NCI-H446 treated with DMSO at 0.1 percent for 48 hours (cell line): ENCODE measurements at regions not wholly inside any gene's neighbourhood (a gene's known extent, or its start where the extent isn't known, plus 50 kb on each side); places are given as distances from the start of the nearest gene placed in this dataset.
"Not testable (repeated sequence)": the region's sequence is repeated elsewhere in the genome, so short reads cannot be mapped to it uniquely, and the experiment has no call there.

Source experiments
- DNase-seq: peaks from one replicate; lab custom pipeline; 2025; lab: John Stamatoyannopoulos, UW

DNA sequence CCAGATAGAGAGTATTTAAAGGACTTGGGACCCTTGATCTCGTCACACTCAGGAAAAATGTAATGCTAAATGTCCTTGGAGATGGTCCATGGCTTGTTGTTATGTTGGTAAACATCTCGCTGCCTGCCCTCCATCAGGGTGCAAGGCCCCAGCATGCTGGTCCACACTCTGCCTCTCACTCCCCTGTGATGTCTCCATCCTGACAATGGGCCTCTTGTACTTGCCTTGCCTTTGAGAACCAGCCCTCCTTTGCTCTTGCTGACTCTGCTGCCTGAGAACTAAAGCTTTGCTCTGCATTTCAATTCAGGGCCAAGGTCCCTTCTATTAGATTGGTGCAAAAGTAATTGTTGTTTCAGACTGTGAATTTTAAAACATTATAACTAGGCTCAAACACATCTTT, 131.0 kb upstream of the LMNTD1 start:
- DNase-seq: no peak

DNA sequence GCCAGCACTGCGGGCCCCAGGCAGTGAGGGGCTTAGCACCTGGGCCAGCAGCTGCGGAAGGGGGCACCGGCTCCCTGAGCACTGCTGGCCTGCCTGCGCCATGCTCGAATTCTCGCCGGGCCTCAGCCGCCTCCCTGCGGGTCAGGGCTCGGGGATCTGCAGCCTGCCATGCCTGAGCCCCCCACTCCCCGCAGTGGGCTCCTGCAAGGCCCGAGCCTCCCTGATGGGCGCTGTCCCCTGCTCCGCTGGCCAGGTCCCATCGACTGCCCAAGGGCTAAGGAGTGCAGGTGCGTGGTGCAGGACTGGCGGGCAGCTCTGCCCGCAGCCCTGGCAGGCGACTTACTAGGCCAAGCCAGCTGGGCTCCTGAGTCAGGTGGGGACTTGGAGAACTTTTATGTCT, 133.3 kb upstream of the LMNTD1 start:
- DNase-seq: no peak

DNA sequence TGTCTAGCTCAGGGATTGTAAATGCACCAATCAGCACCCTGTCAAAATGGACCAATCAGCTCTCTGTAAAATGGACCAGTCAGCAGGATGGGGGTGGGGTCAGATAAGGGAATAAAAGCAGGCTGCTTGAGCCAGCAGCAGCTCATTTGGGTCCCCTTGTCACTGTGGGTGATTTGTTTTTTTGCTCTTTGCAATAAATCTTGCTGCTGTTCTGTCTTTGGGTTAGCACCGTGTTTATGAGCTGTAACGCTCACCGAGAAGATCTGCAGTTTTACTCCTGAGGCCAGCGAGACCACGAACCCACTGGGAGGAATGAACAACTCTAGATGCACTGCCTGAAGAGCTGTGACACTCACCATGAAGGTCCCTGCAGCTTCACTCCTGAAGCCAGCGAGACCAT, 134.1 kb upstream of the LMNTD1 start:
- no peak for DNase-seq

DNA sequence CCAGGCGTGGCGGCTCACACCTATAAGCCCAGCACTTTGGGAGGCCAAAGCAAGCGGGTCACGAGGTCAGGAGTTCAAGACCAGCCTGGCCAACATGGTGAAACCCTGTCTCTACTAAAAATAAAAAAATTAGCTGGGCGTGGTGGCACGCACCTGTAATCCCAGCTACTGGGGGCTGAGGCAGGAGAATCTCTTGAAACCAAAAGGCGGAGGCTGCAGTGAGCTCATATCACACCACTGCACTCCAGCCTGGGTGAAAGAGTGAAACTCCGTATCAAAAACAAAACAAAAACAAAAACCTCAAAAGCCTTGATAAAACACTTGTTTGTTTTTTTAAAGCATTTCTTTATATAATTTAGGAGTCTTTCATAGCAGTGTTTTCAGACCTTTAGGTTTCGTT, 135.8 kb upstream of the LMNTD1 start:
- DNase-seq: not testable (repeated sequence)

DNA sequence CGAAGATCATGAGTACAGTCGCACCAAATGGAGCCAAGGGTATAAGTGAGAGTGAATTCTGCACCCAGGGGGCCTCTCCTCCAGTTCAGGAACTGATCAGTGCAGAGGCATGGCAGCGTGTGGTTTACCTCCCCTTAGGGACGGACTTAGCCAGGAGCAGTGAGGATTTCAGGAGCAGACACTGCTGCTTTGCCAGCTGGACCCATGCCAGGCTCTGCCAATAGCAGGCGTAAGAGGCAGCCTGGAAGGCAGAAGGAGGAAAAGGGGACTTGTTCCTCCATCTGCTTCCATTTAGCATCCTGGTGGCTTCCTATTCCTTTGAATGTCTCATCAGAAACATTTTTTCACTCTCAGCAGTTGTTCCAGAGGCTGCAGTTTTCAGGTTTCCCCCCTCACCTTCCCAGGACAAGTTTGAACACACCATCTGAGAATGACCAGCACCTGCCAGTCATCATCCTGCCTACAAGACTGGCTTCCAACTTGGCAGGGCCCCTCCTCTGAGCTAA, 137.0 kb upstream of the LMNTD1 start:
- peak; percentile 7 for DNase-seq

DNA sequence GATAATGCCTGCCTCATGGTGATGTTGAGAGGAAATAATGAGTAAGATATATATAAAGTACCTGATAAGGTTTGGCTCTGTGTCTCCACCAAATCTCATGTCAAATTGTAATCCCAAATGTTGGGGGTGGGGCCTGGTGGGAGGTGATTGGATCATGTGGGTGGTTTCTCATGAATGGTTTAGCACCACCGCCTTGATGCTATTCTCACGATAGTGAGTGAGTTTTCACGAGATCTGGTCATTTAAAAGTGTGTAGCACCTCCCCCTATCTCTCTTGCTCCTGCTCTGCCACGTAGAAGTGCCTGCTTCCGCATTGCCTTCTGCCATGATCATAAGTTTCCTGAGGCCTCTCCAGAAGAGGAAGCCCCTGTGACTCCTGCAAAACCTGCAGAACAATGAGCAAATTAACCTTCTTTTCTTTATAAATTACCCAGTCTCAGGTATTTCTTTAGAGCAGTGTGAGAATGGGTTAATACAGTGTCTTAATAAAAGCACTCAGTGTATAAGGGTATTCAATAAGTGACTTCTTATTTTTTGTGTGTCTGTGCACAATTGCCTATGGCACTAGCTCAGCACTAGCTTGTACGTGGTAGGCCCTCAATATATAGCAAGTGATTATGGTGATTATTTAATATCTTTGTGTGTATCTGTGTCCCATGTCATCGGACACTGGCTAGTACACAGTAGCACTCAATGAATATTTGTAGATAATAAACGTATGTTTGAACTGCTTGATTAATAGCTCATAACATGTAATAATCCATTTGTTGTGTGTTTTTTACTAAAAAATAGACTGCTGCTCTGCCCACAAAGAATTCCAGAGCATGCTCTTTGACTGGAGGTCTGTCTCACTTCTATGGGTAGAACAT, 138.1 kb upstream of the LMNTD1 start:
- DNase-seq: no peak

DNA sequence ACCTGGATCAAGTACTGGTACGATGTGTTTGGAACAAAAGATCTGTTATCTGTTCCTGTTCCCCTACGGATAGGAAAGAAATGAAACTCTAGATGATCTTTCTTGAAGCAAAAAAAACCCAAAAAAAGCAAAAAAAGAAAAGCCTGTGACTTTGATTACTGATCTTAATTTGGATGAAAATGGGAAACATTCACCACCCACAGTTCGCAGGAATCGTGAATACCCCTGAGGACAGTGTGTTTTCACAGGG, 138.7 kb upstream of the LMNTD1 start:
- DNase-seq: no peak

DNA sequence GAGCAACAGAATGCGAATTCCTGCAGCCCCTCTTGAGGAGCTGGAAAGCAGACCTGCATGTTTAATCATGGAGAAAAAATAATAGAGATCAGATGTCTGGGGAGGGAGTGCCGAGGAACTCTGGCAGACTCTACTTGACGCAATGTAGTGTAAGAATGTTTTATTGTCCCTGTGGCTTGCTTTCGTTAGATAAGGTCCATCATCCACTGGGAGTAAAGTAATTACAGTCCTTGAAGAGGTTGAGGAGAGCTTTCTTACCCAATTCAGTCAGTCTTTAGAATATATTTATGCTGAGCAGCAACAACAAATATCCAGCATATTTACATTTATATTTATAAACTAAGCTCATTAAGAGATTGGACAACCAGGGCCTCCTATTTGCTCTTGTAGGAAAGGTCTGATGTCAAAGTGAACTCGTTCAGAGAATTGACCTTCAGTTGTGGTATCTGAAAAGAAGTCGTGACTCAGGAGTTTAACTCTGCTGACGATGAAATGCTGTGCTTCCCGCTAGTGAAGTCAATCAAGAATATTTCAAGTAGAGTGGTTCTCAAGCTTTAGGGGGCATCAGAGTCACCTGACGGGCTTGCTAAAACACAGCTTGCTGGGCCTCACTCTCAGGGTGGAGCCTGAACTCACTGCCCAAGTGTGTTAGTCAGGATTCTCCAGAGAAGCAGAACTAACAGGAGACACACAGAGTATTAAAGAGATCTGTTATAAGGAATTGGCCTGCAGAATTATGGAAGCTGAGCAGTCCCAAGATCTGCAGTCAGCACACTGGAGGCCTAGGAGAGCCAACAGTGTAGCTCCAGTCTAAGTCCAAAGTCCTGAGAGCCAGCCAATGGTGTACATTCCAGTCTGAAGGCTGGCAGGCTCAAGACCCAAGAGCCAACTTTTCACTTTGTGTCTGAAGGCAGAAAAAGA, 139.3 kb upstream of the LMNTD1 start:
- no peak for DNase-seq

DNA sequence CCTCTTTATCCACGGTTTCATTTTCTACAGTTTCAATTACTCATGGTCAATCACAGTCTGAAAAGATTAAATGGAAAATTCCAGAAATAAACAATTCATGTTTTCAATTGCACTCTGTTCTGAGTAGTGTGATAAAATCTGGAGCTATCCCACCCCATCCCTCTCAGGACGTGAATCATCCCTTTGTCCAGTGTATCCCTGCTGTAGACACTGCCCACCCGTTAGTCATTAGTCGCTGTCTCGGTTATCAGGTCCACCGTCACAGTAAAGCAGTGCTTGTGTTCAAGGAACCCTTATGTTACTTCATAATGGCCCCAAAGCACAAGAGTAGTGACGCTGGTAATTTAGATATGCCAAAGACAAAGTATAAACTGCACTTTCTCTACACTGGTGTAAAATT, 141.0 kb upstream of the LMNTD1 start:
- DNase-seq: no peak

DNA sequence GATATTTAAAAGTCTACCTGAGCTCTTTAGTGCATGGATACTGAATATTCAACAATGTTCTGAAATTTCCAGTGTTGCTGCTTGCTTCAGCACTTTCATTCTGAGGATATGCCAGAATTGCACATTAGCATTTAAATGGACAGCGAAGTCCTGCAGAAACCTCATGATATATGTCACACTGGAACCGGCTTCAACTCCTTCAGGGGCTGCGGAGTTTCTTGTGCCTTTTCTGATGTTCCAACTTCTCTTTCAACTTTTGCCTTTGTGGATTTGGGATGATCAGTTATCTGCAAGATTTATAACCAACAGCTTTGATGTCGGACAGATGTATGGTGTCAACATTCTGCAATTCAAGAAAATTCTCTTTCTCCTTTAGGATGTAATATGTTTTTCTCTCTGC, 142.5 kb upstream of the LMNTD1 start:
- DNase-seq: no peak

DNA sequence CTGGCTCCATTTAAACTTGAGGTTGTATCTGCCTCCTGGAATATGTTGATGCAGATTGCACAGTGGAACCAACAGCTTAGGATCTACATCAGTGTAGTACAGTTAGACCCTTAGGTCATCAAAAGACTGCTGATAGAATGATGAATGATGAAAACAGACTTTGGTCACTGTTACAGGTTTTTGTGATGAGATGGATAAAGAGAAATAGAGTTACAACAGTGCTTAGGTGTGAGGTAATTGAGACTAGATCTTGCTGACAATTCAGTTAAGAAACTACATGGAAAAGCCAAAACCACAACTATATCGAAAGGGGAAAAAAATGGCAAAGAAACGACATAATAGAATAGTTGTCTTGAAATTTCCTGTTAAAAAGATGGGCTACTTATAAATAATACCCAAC, 145.7 kb upstream of the LMNTD1 start:
- DNase-seq: no peak

DNA sequence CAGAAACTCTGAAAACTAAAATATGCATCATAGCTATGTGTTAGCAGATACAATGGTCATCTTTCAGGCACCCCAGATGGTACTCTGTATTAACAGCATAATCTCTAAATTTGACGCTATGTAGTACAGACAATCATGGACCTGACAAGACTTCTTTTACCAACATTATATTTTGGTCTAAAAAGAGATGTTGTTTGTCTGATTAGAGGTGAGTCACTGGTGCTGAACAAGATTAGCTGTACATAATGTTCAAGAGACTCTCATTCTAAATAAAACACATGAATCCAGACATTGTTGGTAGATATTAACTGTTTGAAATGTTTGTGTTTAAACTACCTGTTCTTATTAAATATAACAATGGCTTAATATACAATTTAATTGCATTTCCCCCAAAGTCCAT, 146.4 kb upstream of the LMNTD1 start:
- DNase-seq: no peak

DNA sequence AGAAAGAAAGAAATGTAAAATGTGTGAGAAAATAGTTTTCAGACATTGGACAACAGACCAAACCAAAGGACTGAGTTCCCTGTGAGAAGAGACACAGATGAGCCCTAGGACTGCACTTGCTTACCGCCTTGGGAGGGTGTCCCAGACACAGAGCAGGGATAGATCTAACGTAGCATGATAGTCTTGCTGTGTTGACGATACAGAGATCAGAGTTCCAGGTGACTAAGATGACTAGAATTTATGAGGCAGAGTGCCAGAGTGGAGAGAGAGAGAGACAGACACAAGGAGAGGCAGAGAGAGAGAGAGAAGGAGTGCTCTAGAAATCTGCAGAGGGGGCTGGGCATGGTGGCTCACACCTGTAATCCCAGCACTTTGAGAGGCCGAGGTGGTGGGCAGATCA, 148.2 kb upstream of the LMNTD1 start:
- no peak for DNase-seq

DNA sequence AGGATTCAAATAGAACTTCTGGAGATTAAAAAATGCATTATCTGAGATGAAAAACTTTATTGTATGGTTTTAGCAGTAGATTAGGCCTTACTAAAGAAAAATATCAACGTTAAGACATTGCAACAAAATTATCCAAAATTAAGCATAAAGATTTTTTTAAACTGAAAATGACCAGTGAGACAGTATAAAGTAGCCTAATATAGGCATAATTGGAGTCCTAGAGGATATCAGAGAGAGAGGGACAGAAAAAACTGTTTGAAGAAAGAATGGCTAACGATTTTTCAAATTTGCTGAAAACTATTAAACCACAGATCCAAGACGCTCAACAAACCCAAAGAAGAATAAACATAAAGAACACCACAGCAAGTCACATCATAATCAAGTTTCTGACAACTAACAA, 149.5 kb upstream of the LMNTD1 start:
- DNase-seq: no peak

DNA sequence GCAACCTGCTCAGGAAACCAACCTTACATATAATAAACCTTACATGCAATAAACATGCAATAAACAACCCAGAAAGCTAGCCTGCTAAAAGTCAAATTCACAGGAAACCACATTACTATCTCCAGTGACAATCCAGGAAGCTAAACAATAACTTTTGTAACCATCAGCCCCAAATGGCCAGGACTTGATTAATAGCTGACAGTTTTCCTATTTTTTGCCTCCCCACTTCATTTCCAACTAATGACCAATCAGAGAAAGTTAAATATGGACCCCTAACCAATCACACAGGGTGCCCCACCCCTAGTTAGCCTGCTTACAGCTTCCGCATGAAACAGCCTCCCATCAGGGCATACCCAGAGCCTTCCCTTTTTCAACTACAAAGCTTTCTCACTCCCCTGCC, 152.2 kb upstream of the LMNTD1 start:
- no peak for DNase-seq

DNA sequence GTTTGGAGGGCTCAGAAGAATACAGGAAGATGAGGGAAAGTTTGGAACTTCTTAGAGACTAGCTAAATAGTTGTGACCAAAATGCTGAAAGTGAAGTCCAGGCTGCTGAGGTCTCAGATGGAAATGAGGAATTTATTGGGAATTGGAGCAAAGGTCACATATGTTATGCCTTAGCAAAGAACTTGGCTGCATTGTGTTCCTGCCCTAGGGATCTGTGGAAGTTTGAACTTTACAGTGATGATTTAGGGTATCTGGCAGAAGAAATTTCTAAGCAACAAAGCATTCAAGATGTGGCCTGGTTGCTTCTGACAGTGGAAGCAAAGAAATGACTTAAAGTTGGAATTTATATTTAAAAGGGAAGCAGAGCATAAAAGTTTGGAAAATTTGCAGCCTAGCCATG, 153.6 kb upstream of the LMNTD1 start:
- DNase-seq: not testable (repeated sequence)

DNA sequence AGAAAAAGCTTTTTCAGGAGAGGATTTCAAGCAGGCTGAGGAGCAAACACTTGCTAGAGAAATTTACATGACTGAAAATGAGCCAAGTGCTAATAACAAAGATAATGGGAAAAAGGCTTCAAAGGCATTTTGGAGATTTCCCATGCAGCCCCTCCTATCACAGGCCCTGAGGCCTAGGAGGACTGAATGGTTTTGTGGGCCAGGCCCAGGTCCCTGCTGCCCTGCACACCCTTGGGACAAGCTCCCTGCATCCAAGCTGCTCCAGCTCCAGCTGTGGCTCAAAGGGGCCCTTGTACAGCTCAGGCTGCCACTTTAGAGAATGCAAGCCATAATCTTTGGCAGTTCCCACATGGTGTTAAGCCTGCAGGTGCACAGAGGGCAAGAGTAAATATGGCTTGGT, 154.0 kb upstream of the LMNTD1 start:
- no peak for DNase-seq

DNA sequence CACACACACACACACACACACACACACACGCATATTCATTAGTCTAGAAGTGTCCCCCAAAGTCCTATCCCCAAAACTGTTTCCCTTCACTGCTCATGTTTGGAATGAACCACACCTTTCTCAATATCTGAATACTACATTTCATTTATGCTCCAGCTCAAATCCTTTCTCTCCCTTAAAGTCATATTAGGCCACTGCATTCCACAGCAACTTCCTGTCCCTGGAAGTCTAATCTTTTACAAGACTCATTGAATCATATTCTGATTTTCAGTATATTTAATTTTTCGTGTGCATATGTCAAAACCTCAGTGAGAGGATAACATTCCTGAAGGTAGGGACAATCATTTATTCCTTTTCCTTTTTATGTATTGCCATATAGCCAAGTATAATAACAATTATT, 155.6 kb upstream of the LMNTD1 start:
- no peak for DNase-seq

DNA sequence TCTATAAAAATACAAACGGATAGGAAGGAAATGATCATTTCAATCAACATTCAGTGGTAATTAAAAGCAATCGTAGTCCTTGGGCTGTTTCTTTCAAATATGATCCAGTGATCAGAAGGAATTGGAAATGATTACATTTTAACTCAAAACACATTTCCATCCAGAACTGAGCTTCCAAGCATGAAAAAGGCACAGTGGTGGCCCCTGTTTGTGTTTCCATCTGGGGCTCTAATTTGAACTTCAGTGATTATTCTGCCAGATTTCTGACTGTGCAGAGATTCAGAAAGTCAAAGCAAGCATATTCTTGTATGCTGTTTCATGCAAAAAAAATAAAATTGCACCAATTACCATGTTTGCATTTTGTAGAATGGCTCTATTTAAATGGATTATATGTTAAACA, 157.0 kb upstream of the LMNTD1 start:
- DNase-seq: no peak

DNA sequence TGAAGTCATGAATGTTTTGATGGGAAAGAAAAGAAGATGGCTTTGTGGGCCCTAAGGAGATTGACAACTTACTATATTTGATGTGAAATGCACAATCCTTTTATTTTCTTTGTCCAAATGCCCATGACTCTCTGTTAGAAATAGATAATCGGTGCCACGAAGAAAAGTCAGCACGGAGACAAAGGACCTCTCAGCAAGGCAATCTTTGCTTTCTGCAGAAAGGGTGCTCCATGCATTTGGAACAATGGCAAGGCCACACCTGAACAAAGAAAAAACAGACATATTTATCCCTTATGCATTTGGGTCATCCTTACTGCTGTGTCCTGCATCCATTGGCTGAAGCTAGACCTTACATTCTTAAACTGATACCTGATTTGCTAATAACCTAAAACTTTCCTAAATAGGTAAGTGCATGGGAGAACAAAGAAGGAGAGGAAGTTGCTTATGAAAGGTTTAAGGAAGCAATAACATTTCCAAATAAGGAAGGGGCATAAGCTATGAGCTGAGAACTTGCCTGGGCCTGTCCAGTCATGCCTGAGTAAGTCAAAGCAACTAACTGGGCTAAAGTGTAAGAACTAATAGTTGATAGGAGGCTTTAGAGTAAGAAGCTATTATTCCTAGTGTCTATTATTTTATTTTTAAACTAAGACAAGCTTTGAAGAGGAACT, 158.0 kb upstream of the LMNTD1 start:
- DNase-seq: not testable (repeated sequence)

DNA sequence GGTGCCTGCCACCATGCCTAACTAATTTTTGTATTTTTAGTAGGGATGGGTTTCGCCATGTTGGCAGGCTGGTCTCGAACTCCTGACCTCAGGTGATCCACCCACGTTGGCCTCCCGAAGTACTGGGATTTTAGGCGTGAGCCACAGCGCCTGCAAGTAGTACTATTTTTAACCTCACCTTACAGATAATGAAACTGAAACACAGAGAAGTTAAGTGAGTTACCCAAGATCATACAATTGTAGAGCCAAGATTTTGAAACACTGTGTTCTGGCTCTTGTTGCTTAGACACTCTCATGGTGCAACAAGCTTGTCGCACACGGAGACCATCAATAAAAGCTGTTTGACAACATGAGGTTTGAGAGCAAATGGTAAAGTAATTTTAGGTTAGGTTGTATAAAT, 159.1 kb upstream of the LMNTD1 start:
- no peak for DNase-seq

DNA sequence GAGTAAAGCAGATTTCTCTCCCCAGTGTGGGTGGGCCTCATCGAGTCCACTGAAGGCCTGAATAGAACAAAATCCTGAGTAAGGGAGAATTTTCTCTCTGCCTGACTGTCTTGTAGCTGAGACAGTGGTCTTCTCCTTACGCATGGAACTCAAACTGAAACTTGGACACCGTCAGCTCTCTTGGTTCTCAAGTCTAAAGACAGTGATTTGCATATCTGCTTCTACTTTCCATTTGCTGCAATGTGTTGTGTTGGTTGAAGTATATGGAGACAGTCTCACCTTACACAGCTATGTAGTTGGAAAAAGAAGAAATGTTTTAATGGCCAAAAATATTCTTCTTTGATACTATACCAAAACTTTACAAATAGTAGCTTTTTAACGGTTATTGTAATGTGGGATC, 160.2 kb upstream of the LMNTD1 start:
- DNase-seq: no peak
